ENCODE measurements at regions not wholly inside any gene's neighbourhood (a gene's known extent, or its start where the extent isn't known, plus 50 kb on each side); places are given as distances from the start of the nearest gene placed in this dataset.

GRCh38 chr20:48387675-48388074 lies 440.1 kb downstream of the PREX1 start:
- TF ChIP-seq, protein P1, sequence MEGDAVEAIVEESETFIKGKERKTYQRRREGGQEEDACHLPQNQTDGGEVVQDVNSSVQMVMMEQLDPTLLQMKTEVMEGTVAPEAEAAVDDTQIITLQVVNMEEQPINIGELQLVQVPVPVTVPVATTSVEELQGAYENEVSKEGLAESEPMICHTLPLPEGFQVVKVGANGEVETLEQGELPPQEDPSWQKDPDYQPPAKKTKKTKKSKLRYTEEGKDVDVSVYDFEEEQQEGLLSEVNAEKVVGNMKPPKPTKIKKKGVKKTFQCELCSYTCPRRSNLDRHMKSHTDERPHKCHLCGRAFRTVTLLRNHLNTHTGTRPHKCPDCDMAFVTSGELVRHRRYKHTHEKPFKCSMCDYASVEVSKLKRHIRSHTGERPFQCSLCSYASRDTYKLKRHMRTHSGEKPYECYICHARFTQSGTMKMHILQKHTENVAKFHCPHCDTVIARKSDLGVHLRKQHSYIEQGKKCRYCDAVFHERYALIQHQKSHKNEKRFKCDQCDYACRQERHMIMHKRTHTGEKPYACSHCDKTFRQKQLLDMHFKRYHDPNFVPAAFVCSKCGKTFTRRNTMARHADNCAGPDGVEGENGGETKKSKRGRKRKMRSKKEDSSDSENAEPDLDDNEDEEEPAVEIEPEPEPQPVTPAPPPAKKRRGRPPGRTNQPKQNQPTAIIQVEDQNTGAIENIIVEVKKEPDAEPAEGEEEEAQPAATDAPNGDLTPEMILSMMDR (conservative IDR thresholded peaks at IDR 0.05) = no peak
- TF ChIP-seq ZFX (IDR thresholded peaks at IDR 0.05) = no peak

Measured in C4-2B (cell line).